ENCODE measurements at regions not wholly inside any gene's neighbourhood (a gene's known extent, or its start where the extent isn't known, plus 50 kb on each side); places are given as distances from the start of the nearest gene placed in this dataset.

DNA sequence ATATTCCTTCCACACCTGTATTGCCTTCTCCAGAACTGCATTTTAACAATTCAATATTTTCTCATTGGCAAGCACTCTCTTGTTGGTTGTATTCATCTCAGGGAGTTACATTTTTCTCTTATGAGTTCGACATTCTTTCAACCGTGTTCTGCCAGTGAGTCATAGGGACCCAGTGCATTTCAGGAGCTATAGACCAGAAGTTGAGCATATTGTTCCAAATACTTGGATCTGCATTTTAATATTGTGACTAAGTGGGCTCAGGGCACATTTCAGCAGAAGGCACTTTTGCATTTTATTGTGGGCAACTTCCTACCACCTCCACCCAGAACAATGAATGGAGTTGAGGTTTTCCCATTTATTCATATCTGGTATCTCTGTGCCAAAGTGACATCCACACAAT, 132.8 kb downstream of the TNFSF18 start:
- Mint-ChIP-seq H3K9me3 (peaks cover 4% of the 10 kb centered on the region), H3K27me3 (ENCODE audit: low read depth, poor library complexity) (no peaks in the 10 kb centered on the region), H3K4me1 (no peaks in the 10 kb centered on the region), H3K27ac (no peak overlapping the region), H3K36me3 (ENCODE audit: low read depth) (no peaks in the 10 kb centered on the region), H3K4me3 (no peak overlapping the region)
- DNase-seq = no peak
- no peak for TF ChIP-seq CTCF (IDR thresholded peaks at IDR 0.05)

GRCh38 chr1:172918478-172918877, 132.3 kb downstream of the TNFSF18 start:
- peaks cover 2% of the 10 kb centered on the region for H3K9me3 Mint-ChIP-seq
- no peaks in the 10 kb centered on the region for H3K27me3 Mint-ChIP-seq (ENCODE audit: low read depth, poor library complexity)
- H3K27ac Mint-ChIP-seq = no peak overlapping the region
- DNase-seq = no peak
- no peaks in the 10 kb centered on the region for H3K36me3 Mint-ChIP-seq (ENCODE audit: low read depth)
- no peaks in the 10 kb centered on the region for H3K4me1 Mint-ChIP-seq
- no peak for TF ChIP-seq CTCF (IDR thresholded peaks at IDR 0.05)
- H3K4me3 Mint-ChIP-seq = no peak overlapping the region

DNA sequence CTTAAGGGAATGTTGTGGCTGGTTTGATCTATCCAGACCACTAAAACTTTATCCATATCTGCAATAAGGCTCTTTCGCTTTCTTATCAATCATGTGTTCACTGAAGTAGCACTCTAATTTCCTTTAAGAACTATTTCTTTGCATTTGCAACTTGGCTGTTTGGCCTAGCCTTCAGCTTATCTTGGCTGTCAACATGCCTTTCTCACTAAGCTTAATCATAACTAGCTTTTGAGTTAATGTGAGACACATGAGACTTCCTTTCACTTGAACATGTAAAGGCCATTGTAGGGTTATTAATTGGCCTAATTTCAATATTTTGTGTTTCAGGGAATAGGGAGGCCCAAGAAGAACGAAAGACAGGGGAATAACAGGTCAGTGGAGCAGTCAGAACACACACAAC, 124.7 kb downstream of the TNFSF18 start:
- Mint-ChIP-seq H3K4me3 (no peak overlapping the region), H3K36me3 (ENCODE audit: low read depth) (no peaks in the 10 kb centered on the region), H3K27me3 (ENCODE audit: low read depth, poor library complexity) (peaks cover 3% of the 10 kb centered on the region), H3K9me3 (no peaks in the 10 kb centered on the region), H3K27ac (no peak overlapping the region), H3K4me1 (no peaks in the 10 kb centered on the region)
- no peak for TF ChIP-seq CTCF (IDR thresholded peaks at IDR 0.05)
- no peak for DNase-seq

GRCh38 chr1:172928412-172928811, 122.3 kb downstream of the TNFSF18 start:
- Mint-ChIP-seq H3K36me3 (ENCODE audit: low read depth) (no peaks in the 10 kb centered on the region), H3K4me1 (no peaks in the 10 kb centered on the region), H3K9me3 (no peaks in the 10 kb centered on the region), H3K4me3 (no peak overlapping the region), H3K27me3 (ENCODE audit: low read depth, poor library complexity) (peaks cover 3% of the 10 kb centered on the region), H3K27ac (no peak overlapping the region)
- DNase-seq = no peak
- TF ChIP-seq CTCF (IDR thresholded peaks at IDR 0.05) = no peak

GRCh38 chr1:172929006-172929405, 121.7 kb downstream of the TNFSF18 start:
- Mint-ChIP-seq H3K27ac (no peak overlapping the region), H3K4me1 (no peaks in the 10 kb centered on the region), H3K36me3 (ENCODE audit: low read depth) (no peaks in the 10 kb centered on the region), H3K27me3 (ENCODE audit: low read depth, poor library complexity) (peaks cover 3% of the 10 kb centered on the region), H3K9me3 (no peaks in the 10 kb centered on the region), H3K4me3 (no peak overlapping the region)
- no peak for DNase-seq
- no peak for TF ChIP-seq CTCF (IDR thresholded peaks at IDR 0.05)

DNA sequence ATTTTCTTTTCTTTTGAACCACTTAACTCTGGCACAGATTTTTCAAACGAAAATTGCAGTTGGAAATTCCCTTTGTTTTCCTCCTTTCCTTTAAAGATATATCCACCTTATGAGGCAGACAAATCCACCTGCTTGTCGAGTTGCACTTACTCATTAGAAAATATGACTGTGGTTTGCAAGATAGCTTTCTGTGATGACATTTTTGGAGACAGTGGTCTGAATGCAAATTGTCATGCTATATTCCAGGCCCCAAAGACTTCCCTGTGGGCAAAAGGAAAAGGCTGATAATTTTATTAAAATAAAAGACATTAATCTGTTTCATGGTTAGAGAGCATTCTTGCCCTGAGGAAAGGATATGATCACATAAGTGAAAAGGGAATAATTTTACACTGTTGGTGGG, 120.6 kb downstream of the TNFSF18 start:
- H3K4me1 Mint-ChIP-seq = no peaks in the 10 kb centered on the region
- no peak overlapping the region for H3K27ac Mint-ChIP-seq

More for the DNA sequence above, 120.6 kb downstream of the TNFSF18 start:
- no peak for TF ChIP-seq CTCF (IDR thresholded peaks at IDR 0.05)
- Mint-ChIP-seq H3K9me3 (no peaks in the 10 kb centered on the region), H3K4me3 (no peak overlapping the region), H3K27me3 (ENCODE audit: low read depth, poor library complexity) (peaks cover 3% of the 10 kb centered on the region), H3K36me3 (ENCODE audit: low read depth) (no peaks in the 10 kb centered on the region)
- no peak for DNase-seq

All from nephron progenitor cell (in vitro differentiated cells).